T-helper 1 cell (primary cell): ENCODE measurements at regions not wholly inside any gene's neighbourhood (a gene's known extent, or its start where the extent isn't known, plus 50 kb on each side); places are given as distances from the start of the nearest gene placed in this dataset.

Source experiments
- DNase-seq, 5 donors: peaks; one replicate each; pipeline ENCODE4 v3.0.0-alpha.2; 2012 to 2020

DNA sequence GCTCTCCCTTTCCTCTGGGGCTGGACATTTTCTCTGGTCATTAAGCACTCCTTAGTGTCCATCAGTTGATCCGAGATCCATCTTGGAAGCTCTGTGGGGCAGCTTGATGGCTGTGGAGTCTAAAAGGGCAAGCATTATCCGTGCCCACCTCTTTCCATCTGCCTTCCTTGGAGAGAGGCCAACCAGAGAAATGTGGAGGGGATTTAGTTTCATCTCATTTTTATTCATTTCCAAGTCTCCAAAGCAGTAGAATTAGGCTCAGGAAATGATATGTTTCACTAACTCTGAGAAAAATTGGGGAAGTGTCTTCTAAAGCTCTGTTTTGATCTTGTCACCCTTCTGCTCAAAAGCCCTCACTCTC is 95.9 kb upstream of the KLHL25 start:
- no peak for DNase-seq

DNA sequence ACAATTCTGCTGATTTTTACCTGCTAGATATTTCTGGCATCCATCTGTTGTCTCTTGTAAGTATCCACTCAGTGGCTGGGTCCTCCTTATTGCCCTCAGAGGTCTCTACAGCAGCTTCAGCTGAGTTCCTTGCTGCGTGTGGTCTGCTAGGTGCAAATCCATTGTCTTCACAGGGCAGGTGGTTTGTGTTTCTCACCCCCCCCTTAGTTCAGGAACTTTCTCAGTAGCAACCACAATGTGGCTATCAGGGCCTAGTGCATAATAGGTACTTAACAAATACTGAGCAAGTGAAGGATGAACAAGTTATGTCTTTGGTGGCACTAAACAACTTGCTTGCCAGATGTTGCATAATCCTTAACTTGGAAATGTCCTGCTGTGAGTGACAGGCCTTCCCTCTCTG is 96.7 kb upstream of the KLHL25 start:
- no peak for DNase-seq

DNA sequence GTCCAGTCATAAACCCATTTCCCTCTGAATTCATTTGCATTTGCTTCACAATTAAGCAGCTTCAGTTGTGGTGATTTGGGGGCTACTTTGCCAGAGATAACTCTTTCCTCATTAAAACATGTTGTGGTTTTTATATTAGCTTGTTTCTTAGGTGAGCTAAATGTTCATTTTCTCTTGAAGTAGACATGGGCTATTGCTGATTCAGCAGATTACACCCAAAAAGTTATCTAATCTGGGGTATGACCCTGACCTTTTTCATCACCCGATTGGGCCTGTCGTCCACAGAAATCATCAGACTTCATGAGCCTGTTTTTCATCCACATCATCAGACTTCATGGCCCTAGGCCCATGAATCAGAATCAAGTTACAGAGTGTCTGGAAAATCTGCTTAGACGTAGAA is 97.5 kb upstream of the KLHL25 start:
- no peak for DNase-seq

DNA sequence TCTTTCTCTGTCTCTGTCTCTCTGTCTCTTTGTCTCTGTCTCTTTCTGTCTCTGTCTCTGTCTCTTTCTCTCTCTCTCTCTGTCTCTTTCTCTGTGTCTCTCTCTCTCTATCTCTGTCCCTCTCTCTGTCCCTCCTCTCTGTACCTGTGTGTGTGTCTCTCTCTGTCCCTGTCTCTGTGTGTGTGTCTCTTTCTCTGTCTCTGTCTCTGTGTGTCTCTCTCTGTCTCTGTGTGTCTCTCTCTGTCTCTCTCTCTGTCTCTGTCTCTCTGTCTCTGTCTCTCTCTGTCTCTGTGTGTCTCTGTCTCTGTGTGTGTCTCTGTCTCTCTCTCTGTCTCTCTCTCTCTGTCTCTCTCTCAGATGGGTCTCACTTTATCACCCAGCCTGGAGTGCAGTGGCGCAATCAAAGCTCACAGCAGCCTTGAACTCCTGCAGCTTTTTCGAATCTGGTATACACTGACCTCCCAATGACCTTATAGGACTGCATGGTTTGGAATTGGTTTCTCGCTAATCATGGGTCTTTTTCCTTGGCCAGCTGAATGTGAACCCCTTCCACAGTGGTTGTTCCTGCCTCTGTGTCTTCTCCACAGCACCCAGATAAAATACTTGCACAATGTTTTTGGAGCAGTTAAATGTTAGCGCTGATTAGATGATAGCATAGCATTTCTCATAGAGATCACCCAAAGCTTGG is 102.6 kb upstream of the KLHL25 start:
- no peak for DNase-seq

DNA sequence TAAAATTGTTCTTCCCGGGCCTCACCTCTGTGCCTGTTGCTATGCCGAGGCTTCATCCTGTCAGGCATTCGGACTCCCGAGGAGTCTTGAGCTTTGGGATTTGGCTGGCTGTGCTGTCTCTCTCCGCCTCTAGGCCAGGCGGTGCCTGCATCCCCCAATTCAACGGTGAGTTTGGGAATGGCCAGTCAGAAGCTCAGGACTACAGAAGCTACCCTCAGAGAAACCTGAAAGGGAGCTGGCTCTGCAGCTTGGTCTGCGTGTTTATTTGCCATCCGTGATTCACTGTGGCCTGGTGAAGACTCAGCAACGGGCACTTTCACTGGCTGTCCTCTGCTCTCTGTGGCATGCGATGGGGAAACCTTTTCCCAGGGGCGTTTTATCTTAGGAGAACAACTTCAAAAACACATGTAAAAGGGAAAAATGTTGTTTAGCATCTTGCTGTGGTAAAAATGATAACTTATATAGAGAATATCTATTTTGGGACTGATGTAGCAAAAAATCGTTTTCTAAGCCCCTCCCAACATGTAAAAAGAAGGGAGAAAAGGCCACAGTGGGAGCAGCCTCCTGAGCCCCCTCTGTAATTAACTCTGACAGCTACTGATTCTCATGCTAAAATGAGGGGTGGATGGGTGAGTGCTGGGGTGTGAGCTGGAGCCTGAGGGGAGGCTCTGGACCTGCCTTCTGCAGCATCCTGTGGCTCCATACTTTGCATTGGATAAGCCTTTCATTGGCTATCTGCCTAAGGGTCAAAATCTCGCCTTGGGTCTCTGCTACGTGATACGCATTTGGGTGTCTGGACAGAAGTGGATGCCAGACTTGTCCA is 103.4 kb upstream of the KLHL25 start:
- DNase-seq = no peak

DNA sequence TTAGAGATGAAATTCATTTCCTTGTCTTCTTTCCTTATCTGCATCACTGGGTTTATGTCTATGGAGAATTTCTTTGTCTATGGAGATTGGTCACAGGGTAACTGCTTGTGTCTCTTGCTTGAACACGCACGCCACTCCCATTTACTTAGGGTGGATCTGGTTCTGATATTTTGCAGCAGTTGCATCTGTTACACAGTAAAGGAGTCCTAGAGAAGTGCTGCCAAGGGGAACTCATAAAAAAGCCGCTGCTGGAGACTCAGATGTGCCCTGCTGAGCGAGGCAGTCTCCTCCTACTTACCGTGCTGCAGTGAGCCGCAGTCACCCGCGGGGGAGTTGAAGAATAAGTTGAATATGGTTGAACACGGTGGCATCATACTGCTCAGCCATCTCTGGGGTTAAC is 105.2 kb upstream of the KLHL25 start:
- no peak for DNase-seq

DNA sequence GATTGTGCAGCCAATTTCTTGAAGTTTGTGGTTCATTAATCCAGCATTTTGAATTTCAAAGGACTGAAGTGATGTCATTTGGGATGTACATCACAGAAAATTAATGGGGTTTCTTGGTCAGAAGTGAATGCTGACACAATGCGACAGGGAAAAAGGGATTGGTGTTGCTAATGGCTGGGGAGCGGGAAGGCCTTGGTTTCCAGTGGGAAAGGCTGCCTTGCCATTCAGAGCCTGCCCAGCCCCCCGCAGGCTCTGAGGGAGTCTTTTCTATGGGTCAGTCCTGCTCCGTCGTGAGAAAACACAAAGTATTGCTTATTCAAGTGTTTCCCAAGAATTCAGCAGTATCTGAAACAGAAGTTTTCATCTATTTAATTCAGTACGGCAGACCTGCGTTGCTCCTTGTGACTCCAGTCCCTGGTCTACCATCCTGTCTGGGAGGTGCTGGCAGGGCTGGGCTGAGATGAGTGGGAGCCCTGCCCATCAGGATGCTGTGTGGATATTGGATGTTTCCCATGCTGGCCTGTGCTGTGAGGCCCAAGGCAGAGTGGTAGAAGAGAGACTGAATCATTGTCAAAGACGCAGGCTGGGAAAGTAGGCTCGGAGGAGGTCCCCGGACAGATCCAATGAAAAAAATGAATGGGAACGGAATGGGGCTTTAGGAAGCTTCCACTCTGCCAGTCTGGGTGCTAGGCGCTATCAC is 111.2 kb upstream of the KLHL25 start:
- no peak for DNase-seq

DNA sequence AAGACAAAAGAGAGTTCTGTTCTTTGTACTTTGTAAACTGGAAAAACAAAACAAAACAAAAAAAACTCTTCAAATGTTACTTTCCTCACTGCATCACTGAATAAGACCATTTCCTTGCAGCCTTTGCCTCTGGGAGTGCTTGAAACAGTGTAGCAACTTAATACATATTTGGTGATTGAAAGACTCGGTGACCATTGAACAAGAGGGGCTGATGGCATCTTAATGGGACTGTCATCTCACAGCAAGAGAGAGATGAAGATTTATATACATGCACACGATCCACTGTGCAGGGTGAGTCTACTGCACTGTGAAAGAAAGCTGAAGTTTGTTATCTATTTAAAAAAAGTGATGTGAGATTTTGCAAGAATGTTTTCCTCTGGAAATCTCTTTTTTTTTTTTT is 111.9 kb upstream of the KLHL25 start:
- DNase-seq = no peak

DNA sequence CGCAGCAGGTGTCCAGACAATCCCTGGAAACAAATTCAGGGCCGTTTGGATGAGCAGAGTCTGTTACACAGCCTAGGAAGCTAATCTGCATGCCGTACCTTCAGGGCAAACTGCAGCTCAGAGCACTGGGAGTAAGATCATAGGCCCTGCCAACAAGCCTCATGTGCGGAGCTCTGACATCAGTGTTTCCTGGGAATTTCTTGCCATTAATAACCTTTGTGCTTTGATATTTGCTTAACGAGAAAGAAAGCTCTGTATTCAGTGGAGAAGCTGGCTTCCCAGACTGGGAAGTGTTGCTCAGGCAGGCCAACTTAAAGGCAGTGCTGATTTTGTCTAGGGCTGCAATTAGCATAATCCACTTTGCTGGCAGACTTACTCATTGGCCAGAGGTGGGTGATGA is 116.1 kb upstream of the KLHL25 start:
- no peak for DNase-seq

DNA sequence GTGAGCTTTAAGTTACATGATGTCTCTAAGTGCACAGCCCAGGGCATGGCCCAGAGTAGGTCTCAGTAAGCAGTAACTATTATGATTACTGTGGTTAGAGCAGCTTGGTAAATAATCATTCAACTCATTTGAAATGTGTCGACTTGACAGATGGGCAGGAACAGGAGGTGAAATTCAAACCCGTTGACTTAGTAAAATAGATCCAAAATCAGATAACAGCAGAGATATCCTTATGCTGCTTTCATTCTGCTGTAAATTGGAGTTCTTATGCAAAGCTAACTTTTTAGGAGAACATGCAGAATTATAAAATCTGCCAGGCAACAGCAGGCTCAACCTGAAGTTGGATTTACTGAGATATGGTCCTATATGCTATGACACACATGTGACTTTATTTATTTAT is 118.7 kb upstream of the KLHL25 start:
- no peak for DNase-seq

DNA sequence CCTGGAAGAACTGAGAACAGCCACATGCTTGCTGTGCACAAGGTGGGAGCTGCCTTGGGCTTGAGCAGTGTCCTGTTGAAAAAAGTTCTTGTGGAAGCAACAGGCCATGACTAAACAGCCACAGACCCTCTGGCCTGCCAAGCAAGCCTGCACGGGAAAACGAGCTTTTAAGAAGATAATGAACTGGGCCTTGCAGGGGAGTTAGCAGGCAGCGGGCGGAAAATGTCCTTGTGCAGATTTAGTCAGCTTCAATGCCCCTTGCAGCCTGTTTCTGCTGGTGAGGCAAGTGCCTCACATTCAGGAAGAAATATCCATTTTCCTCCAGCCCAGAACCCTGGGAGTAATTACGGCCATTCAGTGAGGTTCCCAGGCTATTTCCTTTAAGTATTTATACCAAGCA is 126.2 kb upstream of the KLHL25 start:
- no peak for DNase-seq

DNA sequence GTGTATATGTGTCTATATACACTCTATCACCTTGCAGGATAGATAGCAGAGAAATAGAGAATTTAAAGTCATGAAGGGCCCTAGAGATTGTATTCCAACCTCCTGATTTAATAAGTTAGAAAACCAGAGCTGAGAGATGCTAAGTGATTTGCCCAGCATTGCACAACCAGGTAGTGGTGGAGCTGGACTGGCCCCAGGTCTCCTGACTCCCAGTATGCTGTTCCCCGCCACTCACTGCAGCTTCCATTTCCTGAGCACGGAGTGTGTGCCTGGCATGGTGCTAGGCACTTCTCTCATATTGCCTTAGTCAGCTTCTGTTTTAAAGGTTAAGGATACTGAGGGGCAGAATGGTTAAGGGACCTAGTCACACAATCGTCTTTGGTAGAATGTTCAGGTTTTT is 129.4 kb upstream of the KLHL25 start:
- no peak for DNase-seq

DNA sequence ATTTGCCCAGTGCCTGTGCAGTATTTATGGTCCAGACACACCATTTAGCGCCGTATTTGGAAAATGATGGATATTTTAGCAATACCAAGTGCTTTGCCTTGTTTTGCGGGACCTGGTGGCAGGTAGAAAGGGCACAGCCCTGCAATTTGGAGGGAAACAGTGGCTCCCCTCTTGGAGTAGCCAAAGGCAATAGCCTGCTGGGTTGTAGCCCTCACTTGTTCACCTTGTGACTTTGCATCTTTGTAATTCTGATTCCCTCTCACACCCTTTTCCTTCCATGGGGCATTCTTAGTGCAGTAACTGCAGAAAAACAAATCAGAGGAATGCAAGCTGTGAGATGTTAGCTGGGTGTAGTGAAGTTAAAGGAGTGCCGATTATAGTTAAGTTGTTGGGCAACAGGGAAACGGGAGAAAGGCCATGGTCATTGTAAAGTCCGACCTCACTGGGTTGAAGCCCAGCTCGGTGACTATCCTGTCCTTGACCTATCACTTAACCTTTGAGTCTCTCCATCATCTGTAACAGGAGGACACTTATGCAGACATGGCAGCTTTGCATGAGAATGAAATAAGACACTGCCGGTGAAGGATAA is 131.0 kb upstream of the KLHL25 start:
- no peak for DNase-seq

DNA sequence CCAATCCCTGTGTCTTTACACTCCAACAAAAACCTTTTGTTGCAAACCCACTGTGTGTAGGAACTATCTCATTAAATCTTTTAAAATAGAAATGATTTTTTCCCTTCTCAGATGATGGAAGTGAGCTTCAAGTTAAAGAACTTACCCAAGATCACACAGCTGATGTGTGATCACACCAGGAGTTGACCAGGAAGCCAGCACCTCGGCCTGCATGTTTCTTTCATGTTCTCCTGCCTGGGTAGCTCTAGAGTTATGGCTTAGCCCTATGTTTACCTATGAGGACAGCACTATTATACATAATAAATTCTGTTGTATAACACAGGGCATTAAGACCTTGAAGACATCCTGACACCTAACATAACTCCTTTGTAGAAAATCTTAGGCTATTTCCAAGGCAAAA is 132.1 kb upstream of the KLHL25 start:
- DNase-seq = no peak

DNA sequence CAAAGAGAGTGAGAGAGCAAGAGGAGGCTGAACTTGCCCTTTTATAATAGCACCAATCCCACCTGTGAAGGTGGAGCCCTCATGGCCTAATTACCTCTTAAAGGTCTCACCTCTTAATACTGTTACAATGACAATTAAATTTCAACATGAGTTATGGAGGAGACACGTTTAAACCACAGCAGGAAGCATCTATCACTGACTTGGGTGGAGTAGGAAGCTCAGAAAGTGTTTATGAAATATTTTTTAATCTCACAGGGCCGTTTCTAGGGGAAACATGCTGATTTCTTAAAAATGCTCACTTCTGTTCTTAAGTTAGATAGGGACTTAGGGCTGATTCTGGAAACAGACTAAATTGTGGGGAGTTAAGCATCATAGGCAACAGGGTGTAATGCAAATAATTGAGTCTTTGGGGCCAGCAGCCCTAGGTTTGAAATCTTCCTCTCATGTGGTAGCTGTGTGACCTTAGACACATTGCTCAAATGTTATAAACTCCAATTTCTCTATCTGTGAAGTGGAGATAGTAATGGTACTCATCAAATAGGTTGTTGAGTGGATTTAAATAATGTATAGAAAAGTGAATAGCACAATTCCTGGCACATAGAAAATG is 133.3 kb upstream of the KLHL25 start:
- DNase-seq = no peak

DNA sequence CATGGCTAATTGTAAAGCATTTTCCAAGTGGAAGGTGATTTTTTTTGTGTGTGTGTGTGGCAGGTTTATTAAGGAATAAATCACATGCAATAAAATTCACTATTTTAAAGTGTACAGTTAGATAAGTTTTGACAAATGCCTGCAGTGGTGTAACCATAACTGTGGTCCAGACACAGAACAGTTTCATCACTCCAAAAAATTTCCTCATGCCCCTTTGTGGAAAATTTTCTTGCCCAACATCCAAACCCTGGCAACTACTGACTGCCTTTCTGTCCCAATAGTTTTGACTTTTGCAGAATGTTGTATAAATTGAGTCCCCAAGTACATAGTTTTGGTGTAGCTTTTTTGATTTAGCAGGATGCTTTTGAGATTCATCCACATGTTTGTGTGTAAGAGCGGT is 135.1 kb upstream of the KLHL25 start:
- DNase-seq = no peak

DNA sequence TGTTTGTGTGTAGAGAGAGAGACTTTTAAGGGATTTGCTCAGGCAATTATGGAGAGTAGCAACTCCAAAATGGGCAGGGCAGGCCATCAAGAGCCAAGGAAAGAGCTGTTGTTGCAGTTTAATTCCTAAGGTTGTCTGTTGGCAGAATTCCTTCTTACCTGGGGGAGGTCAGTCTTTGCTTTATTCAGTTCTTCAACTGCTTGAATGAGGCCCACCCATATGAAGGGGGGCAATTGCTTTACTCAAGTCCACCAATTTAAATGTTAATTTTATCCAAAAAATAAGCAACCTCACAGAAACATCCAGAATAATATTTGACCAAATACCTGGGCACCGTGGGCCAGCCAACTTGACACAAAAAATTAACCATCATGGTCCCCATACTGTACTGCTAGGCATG is 137.7 kb upstream of the KLHL25 start:
- no peak for DNase-seq

DNA sequence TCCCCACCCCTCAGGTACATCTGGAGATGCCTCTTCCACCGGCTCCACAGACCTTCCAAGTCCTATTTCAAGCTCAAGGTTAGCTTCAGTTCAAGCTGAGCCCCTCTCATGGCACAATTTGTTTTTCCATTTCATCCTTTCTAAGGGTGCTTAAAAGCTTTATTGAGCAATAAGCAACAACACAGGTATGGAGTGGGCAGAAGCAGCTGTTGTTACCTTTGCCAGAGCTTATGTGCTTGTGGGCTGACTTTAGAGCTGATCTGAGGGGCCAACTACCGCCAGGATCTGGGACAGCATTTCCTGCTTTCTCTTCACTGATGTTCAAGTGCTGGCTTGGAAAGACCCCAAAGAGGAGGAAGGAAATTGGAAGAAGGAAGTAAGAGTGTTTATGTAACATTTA is 140.0 kb upstream of the KLHL25 start:
- DNase-seq = no peak

DNA sequence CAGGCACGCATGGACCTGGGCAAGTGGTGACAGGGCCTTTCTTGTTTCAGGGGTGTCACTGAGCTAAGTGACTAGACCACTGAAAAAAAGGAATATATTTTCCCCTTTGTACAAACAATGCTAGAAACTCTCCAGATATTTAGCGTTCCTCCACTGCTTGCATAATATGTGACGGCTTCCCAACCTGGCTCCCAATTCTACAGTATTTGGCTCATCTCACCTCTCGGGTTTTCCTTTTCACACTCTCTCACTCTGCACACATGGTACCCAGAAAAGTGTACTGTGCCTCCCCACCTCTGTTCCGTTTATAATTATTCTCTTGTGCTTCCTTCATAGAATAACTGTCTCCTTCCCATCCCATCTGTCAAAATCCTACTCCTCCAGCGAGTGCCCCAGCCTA is 140.5 kb upstream of the KLHL25 start:
- DNase-seq = no peak

DNA sequence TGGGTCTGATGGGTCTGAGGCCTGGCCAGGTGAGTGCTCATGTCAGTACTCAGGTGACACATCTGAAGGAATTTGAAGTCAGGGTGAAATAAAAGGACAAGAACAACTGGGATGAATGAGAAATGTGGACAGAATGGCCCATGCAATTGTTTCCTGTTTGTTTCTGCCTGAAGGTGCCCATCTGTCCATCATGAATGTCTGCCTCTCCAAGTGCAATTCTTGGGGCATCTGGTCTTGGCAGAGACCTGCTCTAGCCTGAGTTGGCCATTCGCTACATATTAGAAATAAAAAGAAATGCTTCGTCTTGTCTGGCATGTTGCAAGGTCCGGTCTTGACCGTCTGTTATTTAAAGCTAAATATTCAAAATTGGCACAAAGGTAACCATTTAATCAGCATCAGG is 142.0 kb upstream of the AGBL1 start:
- no peak for DNase-seq

DNA sequence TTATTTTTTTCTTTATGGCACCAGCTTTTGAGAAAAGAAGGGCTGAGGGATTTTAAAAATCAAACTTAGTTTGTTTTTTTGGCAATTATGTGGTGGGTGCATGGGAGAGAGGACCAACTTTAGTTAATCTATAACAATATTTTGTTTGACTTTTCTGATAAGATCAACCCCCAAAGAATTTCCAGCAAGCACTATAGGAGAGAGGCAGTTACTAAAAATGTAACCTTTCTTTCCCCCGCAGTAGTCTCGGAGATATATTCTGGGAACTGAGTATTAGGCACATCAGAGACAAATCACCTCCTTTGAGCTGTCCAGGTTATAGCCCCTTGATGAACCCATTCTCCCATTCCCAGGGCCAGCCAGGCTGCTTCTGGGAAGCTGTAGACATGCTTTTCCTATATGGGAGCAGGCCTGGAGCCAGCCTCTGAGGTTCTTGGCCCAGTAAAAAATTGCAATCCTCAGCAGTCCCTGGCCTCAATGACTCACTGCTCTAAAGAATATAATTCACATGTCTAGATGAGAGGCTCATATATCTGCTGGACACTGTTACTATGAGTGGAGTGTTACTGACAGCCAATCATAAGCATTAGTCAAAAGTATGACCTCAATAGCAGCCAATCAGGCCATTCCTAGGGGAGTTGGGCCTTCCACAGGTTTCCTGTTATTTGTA is 138.3 kb upstream of the AGBL1 start:
- DNase-seq = no peak

DNA sequence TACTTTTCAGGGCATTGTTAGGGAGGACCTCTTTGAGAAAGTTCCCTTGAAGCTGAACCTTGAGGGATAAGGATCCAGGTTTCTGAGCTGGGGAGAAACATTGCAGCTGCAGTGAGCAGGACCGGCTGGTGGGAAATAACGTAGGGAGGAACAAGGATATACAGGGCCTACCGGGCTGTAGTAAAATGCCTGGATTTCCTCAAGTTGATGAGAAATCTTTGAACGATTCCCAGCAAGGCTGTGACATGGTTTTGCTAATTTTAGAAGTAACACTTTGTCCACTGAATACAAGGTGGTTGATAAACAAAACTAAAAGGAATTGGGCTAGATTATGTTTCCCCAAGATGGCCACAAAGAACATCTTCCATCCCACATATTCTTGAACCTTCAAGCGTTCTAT is 137.0 kb upstream of the AGBL1 start:
- no peak for DNase-seq

DNA sequence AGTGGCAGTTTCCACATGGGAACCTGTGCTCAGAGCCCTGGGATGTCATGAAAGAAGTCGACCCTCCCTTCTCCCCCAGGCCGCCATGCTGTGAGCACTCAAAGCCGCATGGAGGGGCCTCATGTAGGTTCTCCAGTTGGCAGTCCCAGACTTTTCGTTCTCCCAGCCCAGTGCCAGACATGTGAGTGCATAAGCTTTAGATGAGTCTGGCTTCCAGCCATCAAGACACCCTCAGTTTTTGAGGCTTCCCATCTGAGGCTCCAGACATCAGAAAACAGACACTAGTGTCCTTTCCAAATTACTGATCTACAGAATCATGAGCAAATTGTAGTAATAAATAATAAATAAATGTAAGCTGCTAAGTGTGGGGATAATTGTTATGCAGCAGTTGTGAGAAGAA is 136.5 kb upstream of the AGBL1 start:
- no peak for DNase-seq
